GM12875 (cell line): ENCODE measurements at regions not wholly inside any gene's neighbourhood (a gene's known extent, or its start where the extent isn't known, plus 50 kb on each side); places are given as distances from the start of the nearest gene placed in this dataset.

Experiments
- H3K4me3 ChIP-seq: one replicate; pipeline ENCODE4 v1.5.1; 2011; ENCODE audit warnings: low read depth, low read length, control low read depth
- TF ChIP-seq, protein P1 (sequence below): IDR thresholded peaks from 2 replicates; pipeline ENCODE4 v1.5.1; 2011; ENCODE audit warnings: low read depth, mild to moderate bottlenecking, control low read depth, inconsistent platforms, low read length, moderate library complexity, borderline replicate concordance; ENCODE audit not compliant: insufficient read depth

DNA sequence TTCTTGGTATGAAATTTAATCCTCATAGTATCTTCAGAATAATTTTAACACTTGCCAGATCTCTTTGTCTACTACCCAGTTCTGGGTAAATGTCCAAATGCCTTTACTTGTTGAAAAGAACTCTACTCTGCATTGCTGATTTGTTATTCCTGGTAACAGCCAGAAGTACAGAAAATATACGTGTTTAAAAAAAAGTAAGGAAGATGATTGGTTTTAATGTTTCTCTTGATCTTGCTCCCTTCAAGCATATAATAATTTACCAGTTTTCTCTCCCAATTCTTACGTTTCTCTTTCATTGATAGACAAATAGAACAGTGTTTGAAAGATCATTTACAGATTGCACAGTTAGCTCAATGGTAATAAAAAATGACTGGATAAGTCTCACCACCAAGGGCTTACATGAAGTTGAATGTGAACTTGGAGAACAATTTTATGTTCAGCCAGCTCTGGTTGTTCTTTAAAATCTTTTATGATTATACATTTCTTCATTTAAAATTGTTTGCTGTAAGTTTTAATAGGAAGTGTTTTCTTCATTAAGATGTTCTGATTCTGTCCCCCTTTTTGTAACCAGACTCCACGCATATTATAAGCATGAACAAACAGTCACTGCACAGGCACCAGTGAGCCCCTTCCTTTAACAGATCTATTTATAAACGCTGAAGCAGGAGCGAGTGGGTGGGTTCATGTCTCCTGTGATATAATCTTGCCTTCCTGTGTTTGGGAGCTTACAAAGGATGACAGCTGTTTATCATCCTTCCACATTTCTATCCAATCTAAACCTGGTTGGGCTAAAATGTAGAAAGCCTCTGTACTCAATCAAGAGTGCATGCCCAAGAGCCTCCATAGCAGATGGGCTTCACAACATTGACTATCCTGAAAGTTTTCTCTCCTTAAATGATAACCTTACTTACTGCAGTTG, 299.5 kb downstream of the PRL start:
- TF ChIP-seq, protein P1, sequence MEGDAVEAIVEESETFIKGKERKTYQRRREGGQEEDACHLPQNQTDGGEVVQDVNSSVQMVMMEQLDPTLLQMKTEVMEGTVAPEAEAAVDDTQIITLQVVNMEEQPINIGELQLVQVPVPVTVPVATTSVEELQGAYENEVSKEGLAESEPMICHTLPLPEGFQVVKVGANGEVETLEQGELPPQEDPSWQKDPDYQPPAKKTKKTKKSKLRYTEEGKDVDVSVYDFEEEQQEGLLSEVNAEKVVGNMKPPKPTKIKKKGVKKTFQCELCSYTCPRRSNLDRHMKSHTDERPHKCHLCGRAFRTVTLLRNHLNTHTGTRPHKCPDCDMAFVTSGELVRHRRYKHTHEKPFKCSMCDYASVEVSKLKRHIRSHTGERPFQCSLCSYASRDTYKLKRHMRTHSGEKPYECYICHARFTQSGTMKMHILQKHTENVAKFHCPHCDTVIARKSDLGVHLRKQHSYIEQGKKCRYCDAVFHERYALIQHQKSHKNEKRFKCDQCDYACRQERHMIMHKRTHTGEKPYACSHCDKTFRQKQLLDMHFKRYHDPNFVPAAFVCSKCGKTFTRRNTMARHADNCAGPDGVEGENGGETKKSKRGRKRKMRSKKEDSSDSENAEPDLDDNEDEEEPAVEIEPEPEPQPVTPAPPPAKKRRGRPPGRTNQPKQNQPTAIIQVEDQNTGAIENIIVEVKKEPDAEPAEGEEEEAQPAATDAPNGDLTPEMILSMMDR = no peak
- H3K4me3 ChIP-seq = no peak overlapping the region

GRCh38 chr6:21998582-21998981, 298.3 kb downstream of the PRL start:
- no peak overlapping the region for H3K4me3 ChIP-seq
- TF ChIP-seq, protein P1 = no peak

DNA sequence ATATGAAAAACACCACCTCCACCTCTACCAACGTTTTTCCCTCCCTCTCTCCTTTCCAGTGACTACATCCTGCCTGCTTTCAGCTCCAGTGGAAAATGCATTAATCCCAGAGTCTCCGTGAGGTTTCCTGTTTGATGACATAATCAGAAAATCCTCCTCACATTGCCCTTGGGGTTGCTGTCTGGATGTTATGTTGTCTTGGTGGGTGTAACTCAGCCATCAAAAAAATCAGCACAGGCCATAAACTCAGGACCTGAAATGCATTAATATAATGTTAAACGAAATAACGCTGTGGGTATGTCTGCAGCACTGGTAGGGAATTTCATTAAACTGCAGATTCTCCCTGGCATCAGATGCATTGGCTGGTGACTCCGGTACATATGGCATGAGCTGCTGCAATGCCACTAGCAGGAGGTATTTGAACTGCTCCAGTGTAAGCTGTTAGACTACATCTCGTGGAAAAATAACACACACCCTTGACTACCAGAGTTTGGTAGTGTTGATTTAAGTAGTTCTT, 297.8 kb downstream of the PRL start:
- no peak overlapping the region for H3K4me3 ChIP-seq
- TF ChIP-seq, protein P1 = no peak

- no peak overlapping the region for H3K4me3 ChIP-seq
- TF ChIP-seq, protein P1 = no peak
Measured at GRCh38 chr6:21999741-22000140, 297.1 kb downstream of the PRL start.

DNA sequence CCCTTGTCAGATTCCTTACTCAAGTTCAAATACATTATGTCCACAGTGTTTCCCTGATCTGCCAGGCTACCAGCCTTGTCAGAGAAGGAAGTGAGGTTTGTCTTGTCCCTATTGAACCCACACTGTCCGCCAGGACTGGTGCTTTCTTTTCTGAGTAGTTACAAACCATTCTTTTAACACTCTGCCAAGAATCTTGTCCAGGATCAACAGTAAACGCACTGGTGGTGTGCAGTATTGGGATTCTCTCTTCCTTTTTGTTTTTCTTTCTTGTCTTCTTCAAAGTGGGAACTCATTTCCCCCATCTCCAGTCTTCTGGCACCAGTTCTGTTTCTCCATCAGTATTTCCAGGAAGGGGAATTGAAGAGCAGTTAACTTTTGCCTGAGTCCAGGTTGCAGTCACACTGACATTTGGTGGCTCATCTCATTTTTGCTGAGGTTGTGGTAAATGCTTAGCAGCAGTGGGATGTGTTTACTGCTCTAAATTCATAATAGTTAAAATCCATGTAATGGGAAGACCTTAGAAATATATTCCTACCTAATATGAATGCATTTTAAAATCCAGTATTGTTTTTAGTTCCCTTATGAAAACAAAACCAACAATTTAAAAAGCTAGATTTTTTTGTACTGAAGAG, 295.3 kb downstream of the PRL start:
- TF ChIP-seq, protein P1 = no peak
- no peak overlapping the region for H3K4me3 ChIP-seq

DNA sequence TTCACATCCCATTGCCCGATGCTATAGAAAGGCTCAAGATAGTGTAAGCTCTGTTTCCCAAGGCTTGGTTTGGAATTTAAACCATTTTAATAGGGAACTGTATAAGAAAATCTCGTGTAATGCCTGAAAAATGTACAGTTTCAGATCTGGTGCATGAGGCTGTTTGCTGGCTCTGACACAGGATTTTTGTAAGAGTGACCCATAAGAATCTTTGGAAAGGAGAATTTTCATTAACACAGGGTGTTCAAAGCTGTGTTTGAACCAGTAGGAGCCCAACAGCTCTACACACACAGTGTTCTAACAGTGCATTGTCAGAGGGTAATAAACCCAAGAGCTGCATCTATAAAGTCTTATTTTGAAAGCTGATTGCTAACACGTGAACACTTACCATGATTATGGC, 293.5 kb downstream of the PRL start:
- no peak overlapping the region for H3K4me3 ChIP-seq
- TF ChIP-seq, protein P1 = no peak
